T-cell (primary cell): ENCODE measurements at regions not wholly inside any gene's neighbourhood (a gene's known extent, or its start where the extent isn't known, plus 50 kb on each side); places are given as distances from the start of the nearest gene placed in this dataset.
A peak's percentile ranks its signal among the peaks of the same experiment; 100 is the strongest.

Experiments used
- ATAC-seq, 4 experiments: fragments of 200-7000 bp in 3 of 4; fragments of 150-1000 bp in 1 of 4; cut with Tn5 transposase; replicated peaks in 1 of 4; 1 replicate in 3 of 4; 2 replicates in 1 of 4; pipeline ENCODE4 v1.10.0; 2021; ENCODE audit warnings: moderate library complexity in 3 of 4, mild to moderate bottlenecking in 2 of 4, moderate number of reproducible peaks in 1 of 4
- CTCF ChIA-PET, 2 donors: fragments of 300-600 bp; sonication (Branson Sonifier 250); formaldehyde crosslinking; loops; one replicate each; lab custom pipeline; 2022; ENCODE audit warnings: antibody characterized with exemption in 2 of 2; lab: Charles Lee
- POLR2A ChIA-PET, 2 donors: fragments of 300-600 bp; sonication (Branson Sonifier 250); formaldehyde crosslinking; loops; one replicate each; lab custom pipeline; 2022; ENCODE audit warnings: antibody characterized with exemption in 2 of 2; lab: Charles Lee
- DNase-seq, 35 experiments: peaks; one replicate each; pipeline versions ENCODE4 v3.0.0 to v3.0.0-alpha.2; 2013 to 2023
- H3K27ac ChIP-seq: one replicate; pipeline ENCODE4 v1.5.1; 2013; ENCODE audit warnings: low read length
- H3K27me3 ChIP-seq, 2 experiments: replicated peaks in 1 of 2; 1 replicate in 1 of 2; 2 replicates in 1 of 2; pipeline versions ENCODE4 v1.6.1 to v1.7.0; 2013; ENCODE audit warnings: low read length in 1 of 2, mixed read lengths in 1 of 2; ENCODE audit not compliant: control insufficient read depth in 2 of 2, insufficient read depth in 2 of 2; ENCODE audit errors: extremely low read depth in 1 of 2
- H3K36me3 ChIP-seq, 2 donors: 1 replicate in 1 of 2; 2 replicates in 1 of 2; pipeline versions ENCODE4 v1.6.1 to v1.7.0; 2013; ENCODE audit warnings: low read length in 1 of 2; ENCODE audit not compliant: control insufficient read depth in 2 of 2, insufficient read depth in 1 of 2; ENCODE audit errors: extremely low read depth in 1 of 2
- H3K4me1 ChIP-seq, 2 experiments: 1 replicate in 1 of 2; 2 replicates in 1 of 2; pipeline versions ENCODE4 v1.6.1 to v1.7.0; 2013; ENCODE audit warnings: low read length in 2 of 2, mixed read lengths in 1 of 2; ENCODE audit not compliant: insufficient read depth in 2 of 2, control insufficient read depth in 1 of 2; ENCODE audit errors: extremely low read depth in 1 of 2
- H3K4me3 ChIP-seq, 2 donors: 1 replicate in 1 of 2; 2 replicates in 1 of 2; pipeline versions ENCODE4 v1.5.1 to v1.7.0; 2013; ENCODE audit warnings: mild to moderate bottlenecking in 2 of 2, low read length in 1 of 2, moderate library complexity in 1 of 2; ENCODE audit not compliant: control insufficient read depth in 1 of 2; ENCODE audit errors: extremely low read depth in 1 of 2
- H3K9me3 ChIP-seq: 2 replicates; pipeline ENCODE4 v1.7.0; 2013
- H3K27ac Mint-ChIP-seq, 2 donors: one replicate each; pipeline ENCODE4 v1.8.0; 2020 to 2021; ENCODE audit warnings: mild to moderate bottlenecking in 2 of 2, mixed read lengths in 2 of 2
- H3K27me3 Mint-ChIP-seq, 2 donors: one replicate each; pipeline ENCODE4 v1.8.0; 2021 to 2022; ENCODE audit warnings: mixed read lengths in 2 of 2
- H3K36me3 Mint-ChIP-seq: one replicate; pipeline ENCODE4 v1.8.0; 2021; ENCODE audit warnings: mixed read lengths
- H3K4me1 Mint-ChIP-seq, 3 donors: one replicate each; pipeline ENCODE4 v1.8.0; 2020 to 2022; ENCODE audit warnings: mixed read lengths in 3 of 3, mild to moderate bottlenecking in 1 of 3
- H3K4me3 Mint-ChIP-seq, 3 donors: one replicate each; pipeline ENCODE4 v1.8.0; 2020 to 2022; ENCODE audit warnings: mild to moderate bottlenecking in 3 of 3, mixed read lengths in 3 of 3, moderate library complexity in 3 of 3
- H3K9me3 Mint-ChIP-seq, 3 donors: one replicate each; pipeline ENCODE4 v1.8.0; 2020 to 2022; ENCODE audit warnings: mixed read lengths in 3 of 3
- WGBS: methylation state at CpG from one replicate; pipeline ENCODE4 v1.1.5; 2013; ENCODE audit warnings: missing lambda C conversion rate; ENCODE audit not compliant: insufficient coverage; 5-methylcytosine and 5-hydroxymethylcytosine counted together

- Histone ChIP-seq H3K4me1 (peaks cover 4 to 8% of the 10 kb centered on the region in 2 experiments), H3K9me3 (no peaks in the 10 kb centered on the region), H3K4me3 (no peak overlapping the region), H3K36me3 (no peaks in the 10 kb centered on the region), H3K27me3 (no peaks in the 10 kb centered on the region), H3K27ac (no peak overlapping the region)
- WGBS: no CpG with 5 or more reads among the region's 1 CpG
- ChIA-PET POLR2A (no interaction called here), CTCF (interaction anchor here (0.8 to 3.6 kb wide), 3 partner anchors 8 to 14 kb away, joined by 3 to 22 read pairs (median 7); no protein-coding TSS in a partner anchor)
- DNase-seq (peak in 20 of 35 experiments; percentile 4 to 51 (median 14)), ATAC-seq (peak; percentile 63 to 96 (median 80))
- no peaks in the 10 kb centered on the region for H3K9me3 Mint-ChIP-seq
- no peak overlapping the region for H3K4me3 Mint-ChIP-seq
- no peaks in the 10 kb centered on the region for H3K27me3 Mint-ChIP-seq
- peaks cover 13 to 16% (median 13%) of the 10 kb centered on the region in 3 donors for H3K4me1 Mint-ChIP-seq
- H3K36me3 Mint-ChIP-seq: no peaks in the 10 kb centered on the region
- peak overlapping the region in 1 of 2 donors; percentile 51 for H3K27ac Mint-ChIP-seq
Measured at GRCh38 chr4:100106982-100107381, 83.3 kb downstream of the DDIT4L start.

- POLR2A ChIA-PET: interaction anchor here in 1 of 2 donors (0.6 kb wide), 1 partner anchor 153 kb away, joined by 5 read pairs; no protein-coding TSS in a partner anchor
- H3K27ac Mint-ChIP-seq: no peak overlapping the region
- no CpG with 5 or more reads among the region's 1 CpG for WGBS
- ATAC-seq (no peak), DNase-seq (no peak)
- H3K36me3 Mint-ChIP-seq: no peaks in the 10 kb centered on the region
- H3K27me3 Mint-ChIP-seq: no peaks in the 10 kb centered on the region
- Histone ChIP-seq H3K4me3 (no peak overlapping the region), H3K27me3 (no peaks in the 10 kb centered on the region), H3K4me1 (peaks cover 4 to 13% of the 10 kb centered on the region in 2 experiments), H3K27ac (no peak overlapping the region), H3K9me3 (no peaks in the 10 kb centered on the region), H3K36me3 (no peaks in the 10 kb centered on the region)
- peaks cover 22 to 25% (median 25%) of the 10 kb centered on the region in 3 donors for H3K4me1 Mint-ChIP-seq
- CTCF ChIA-PET: interaction anchor here (0.5 to 3.6 kb wide), 6 partner anchors 10 to 1619 kb away, joined by 3 to 18 read pairs (median 4); no protein-coding TSS in a partner anchor
- no peaks in the 10 kb centered on the region for H3K9me3 Mint-ChIP-seq
- H3K4me3 Mint-ChIP-seq: no peak overlapping the region
Measured at GRCh38 chr4:100103671-100104070, 86.6 kb downstream of the DDIT4L start.

GRCh38 chr4:100100985-100101384 is 89.3 kb downstream of the DDIT4L start:
- Mint-ChIP-seq H3K27me3 (no peaks in the 10 kb centered on the region), H3K9me3 (no peaks in the 10 kb centered on the region), H3K4me1 (peaks cover 11 to 19% (median 13%) of the 10 kb centered on the region in 3 donors), H3K4me3 (no peak overlapping the region), H3K27ac (no peak overlapping the region), H3K36me3 (no peaks in the 10 kb centered on the region)
- ChIA-PET POLR2A (no interaction called here), CTCF (interaction anchor here in 1 of 2 donors (1.0 kb wide), 1 partner anchor 9 kb away, joined by 3 read pairs; no protein-coding TSS in a partner anchor)
- peaks cover 0 to 5% of the 10 kb centered on the region in 2 experiments for H3K4me1 ChIP-seq
- 50% methylated on average over 2 of the region's 3 CpGs for WGBS
- H3K36me3 ChIP-seq: no peaks in the 10 kb centered on the region
- H3K9me3 ChIP-seq: no peaks in the 10 kb centered on the region
- peak in 1 of 4 experiments; percentile 29 for ATAC-seq
- no peak overlapping the region for H3K27ac ChIP-seq
- H3K4me3 ChIP-seq: no peak overlapping the region
- peak in 1 of 35 experiments; percentile 29 for DNase-seq
- no peaks in the 10 kb centered on the region for H3K27me3 ChIP-seq

GRCh38 chr4:100099746-100100145 is 90.5 kb downstream of the DDIT4L start:
- no peak overlapping the region for H3K4me3 ChIP-seq
- CTCF ChIA-PET: interaction anchor here in 1 of 2 donors (1.0 kb wide), 1 partner anchor 8 kb away, joined by 3 read pairs; no protein-coding TSS in a partner anchor
- DNase-seq (no peak), ATAC-seq (no peak)
- no peaks in the 10 kb centered on the region for H3K9me3 Mint-ChIP-seq
- H3K4me1 ChIP-seq: peaks cover 0 to 7% of the 10 kb centered on the region in 2 experiments
- H3K27ac ChIP-seq: no peak overlapping the region
- WGBS: 100% methylated on average over 1 of the region's 2 CpGs
- H3K27ac Mint-ChIP-seq: no peak overlapping the region
- peaks cover 15 to 27% (median 24%) of the 10 kb centered on the region in 3 donors for H3K4me1 Mint-ChIP-seq
- no peaks in the 10 kb centered on the region for H3K36me3 ChIP-seq
- no peaks in the 10 kb centered on the region for H3K9me3 ChIP-seq
- no peaks in the 10 kb centered on the region for H3K36me3 Mint-ChIP-seq
- no peaks in the 10 kb centered on the region for H3K27me3 ChIP-seq
- H3K27me3 Mint-ChIP-seq: no peaks in the 10 kb centered on the region
- POLR2A ChIA-PET: no interaction called here
- no peak overlapping the region for H3K4me3 Mint-ChIP-seq

GRCh38 chr4:100098681-100099080 is 91.6 kb downstream of the DDIT4L start:
- 67% methylated on average over 1 of the region's 2 CpGs for WGBS
- H3K27ac Mint-ChIP-seq: no peak overlapping the region
- H3K4me1 ChIP-seq: peaks cover 1 to 12% of the 10 kb centered on the region in 2 experiments
- H3K4me3 Mint-ChIP-seq: no peak overlapping the region
- no peaks in the 10 kb centered on the region for H3K27me3 Mint-ChIP-seq
- no peaks in the 10 kb centered on the region for H3K9me3 Mint-ChIP-seq
- no peaks in the 10 kb centered on the region for H3K27me3 ChIP-seq
- no peaks in the 10 kb centered on the region for H3K9me3 ChIP-seq
- no peak for DNase-seq
- ChIA-PET POLR2A (no interaction called here), CTCF (interaction anchor here (1.0 to 1.8 kb wide), 2 partner anchors 8 kb away, joined by 3 to 7 read pairs; no protein-coding TSS in a partner anchor)
- no peak overlapping the region for H3K27ac ChIP-seq
- no peak overlapping the region for H3K4me3 ChIP-seq
- no peaks in the 10 kb centered on the region for H3K36me3 Mint-ChIP-seq
- peaks cover 18 to 34% (median 31%) of the 10 kb centered on the region in 3 donors for H3K4me1 Mint-ChIP-seq
- H3K36me3 ChIP-seq: no peaks in the 10 kb centered on the region
- ATAC-seq: no peak

GRCh38 chr4:100098011-100098545 is 92.2 kb downstream of the DDIT4L start:
- Histone ChIP-seq H3K27me3 (no peaks in the 10 kb centered on the region), H3K27ac (no peak overlapping the region), H3K36me3 (no peaks in the 10 kb centered on the region), H3K9me3 (no peaks in the 10 kb centered on the region), H3K4me1 (peaks cover 2 to 16% of the 10 kb centered on the region in 2 experiments), H3K4me3 (no peak overlapping the region)
- H3K4me3 Mint-ChIP-seq: no peak overlapping the region
- H3K36me3 Mint-ChIP-seq: no peaks in the 10 kb centered on the region
- no peaks in the 10 kb centered on the region for H3K9me3 Mint-ChIP-seq
- WGBS: 84% methylated on average over 6 of the region's 7 CpGs
- peaks cover 0 to 3% of the 10 kb centered on the region in 2 donors for H3K27me3 Mint-ChIP-seq
- ChIA-PET POLR2A (interaction anchor here in 1 of 2 donors (0.6 kb wide), 1 partner anchor 931 kb away, joined by 4 read pairs; no protein-coding TSS in a partner anchor), CTCF (interaction anchor here (0.6 to 1.8 kb wide), 3 partner anchors 8 to 26 kb away, joined by 3 to 7 read pairs (median 3); no protein-coding TSS in a partner anchor)
- H3K4me1 Mint-ChIP-seq: peaks cover 24 to 40% (median 37%) of the 10 kb centered on the region in 3 donors
- no peak for DNase-seq
- no peak overlapping the region for H3K27ac Mint-ChIP-seq
- no peak for ATAC-seq
